ENCODE measurements at regions not wholly inside any gene's neighbourhood (a gene's known extent, or its start where the extent isn't known, plus 50 kb on each side); places are given as distances from the start of the nearest gene placed in this dataset.

DNA sequence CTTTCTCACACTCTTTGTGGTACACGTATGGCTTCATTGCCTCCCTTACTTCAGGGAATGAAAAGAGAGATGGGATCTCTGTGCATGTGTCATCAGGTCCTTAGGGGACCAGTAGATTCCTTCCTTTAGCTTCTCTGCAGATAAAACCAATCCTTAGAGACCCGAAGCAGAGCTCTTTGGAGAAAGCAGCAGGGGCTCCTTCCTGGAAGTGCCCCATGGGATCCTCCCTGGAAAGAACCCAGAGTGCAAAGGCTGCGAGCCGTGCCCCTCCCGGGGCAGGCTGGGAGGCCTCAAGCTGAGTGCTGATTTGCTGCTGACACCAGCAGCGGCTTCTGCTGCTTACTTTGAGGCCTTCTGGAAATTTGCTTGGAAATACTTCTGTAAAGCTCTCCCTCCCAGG lies 328.6 kb upstream of the RGMA start:
- H3K36me3 ChIP-seq (ENCODE audit: insufficient read depth, low read length), result no peaks in the 10 kb centered on the region
- TF ChIP-seq, protein P1, sequence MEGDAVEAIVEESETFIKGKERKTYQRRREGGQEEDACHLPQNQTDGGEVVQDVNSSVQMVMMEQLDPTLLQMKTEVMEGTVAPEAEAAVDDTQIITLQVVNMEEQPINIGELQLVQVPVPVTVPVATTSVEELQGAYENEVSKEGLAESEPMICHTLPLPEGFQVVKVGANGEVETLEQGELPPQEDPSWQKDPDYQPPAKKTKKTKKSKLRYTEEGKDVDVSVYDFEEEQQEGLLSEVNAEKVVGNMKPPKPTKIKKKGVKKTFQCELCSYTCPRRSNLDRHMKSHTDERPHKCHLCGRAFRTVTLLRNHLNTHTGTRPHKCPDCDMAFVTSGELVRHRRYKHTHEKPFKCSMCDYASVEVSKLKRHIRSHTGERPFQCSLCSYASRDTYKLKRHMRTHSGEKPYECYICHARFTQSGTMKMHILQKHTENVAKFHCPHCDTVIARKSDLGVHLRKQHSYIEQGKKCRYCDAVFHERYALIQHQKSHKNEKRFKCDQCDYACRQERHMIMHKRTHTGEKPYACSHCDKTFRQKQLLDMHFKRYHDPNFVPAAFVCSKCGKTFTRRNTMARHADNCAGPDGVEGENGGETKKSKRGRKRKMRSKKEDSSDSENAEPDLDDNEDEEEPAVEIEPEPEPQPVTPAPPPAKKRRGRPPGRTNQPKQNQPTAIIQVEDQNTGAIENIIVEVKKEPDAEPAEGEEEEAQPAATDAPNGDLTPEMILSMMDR (IDR thresholded peaks at IDR 0.05; ENCODE audit: insufficient read depth, low read depth, low read length), result no peak
- TF ChIP-seq EZH2 (IDR thresholded peaks at IDR 0.05; ENCODE audit: insufficient read depth, low read length), result no peak
- H3K27ac ChIP-seq (ENCODE audit: low read depth, low read length), result no peak overlapping the region
- FAIRE-seq (no peak), DNase-seq (ENCODE audit: low read depth) (no peak)
- H3K4me1 ChIP-seq (ENCODE audit: insufficient read depth, low read length), result no peaks in the 10 kb centered on the region
- H3K4me3 ChIP-seq (ENCODE audit: insufficient read depth, low read depth, low read length), result no peak overlapping the region
- H3K79me2 ChIP-seq (ENCODE audit: insufficient read depth, low read length), result no peaks in the 10 kb centered on the region
- Mint-ChIP-seq H3K36me3 (ENCODE audit: low read depth, unreplicated experiment) (no peaks in the 10 kb centered on the region), H3K27me3 (ENCODE audit: low read depth, unreplicated experiment) (peaks cover 43% of the 10 kb centered on the region), H3K27ac (ENCODE audit: unreplicated experiment) (no peak overlapping the region), H3K9me3 (ENCODE audit: unreplicated experiment) (peaks cover 1% of the 10 kb centered on the region), H3K4me3 (ENCODE audit: unreplicated experiment) (no peak overlapping the region), H3K4me1 (ENCODE audit: low read depth, unreplicated experiment) (no peaks in the 10 kb centered on the region)
- H2AFZ ChIP-seq (ENCODE audit: low read depth, low read length), result no peak overlapping the region
- H3K27me3 ChIP-seq (ENCODE audit: insufficient read depth, low read length), result no peaks in the 10 kb centered on the region
- H4K20me1 ChIP-seq (ENCODE audit: insufficient read depth, low read length), result no peaks in the 10 kb centered on the region
- H3K4me2 ChIP-seq (ENCODE audit: low read length), result no peak overlapping the region
- H3K9ac ChIP-seq (ENCODE audit: low read length), result no peak overlapping the region
- no peaks in the 10 kb centered on the region for H3K9me3 ChIP-seq (ENCODE audit: insufficient read depth, low read depth, low read length)

DNA sequence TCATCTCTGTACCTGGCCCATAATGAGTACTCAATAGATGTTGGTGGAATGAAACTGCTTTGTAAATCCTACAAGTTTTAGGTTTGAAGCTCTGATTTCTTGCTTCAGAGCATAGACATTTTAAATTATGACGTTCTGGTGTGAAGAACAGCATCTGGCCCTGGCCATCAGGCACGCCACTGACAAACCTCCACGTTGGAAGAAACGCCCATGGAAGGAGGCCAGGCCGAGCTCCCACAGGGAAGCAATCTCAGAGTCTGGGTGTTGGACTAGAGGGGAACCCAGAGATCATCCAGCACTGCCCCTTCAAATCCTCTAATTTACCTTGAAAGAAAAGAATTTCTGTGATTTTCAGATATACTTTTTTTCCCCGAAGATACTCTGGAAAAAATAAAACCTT lies 328.1 kb upstream of the RGMA start:
- H3K4me3 ChIP-seq (ENCODE audit: insufficient read depth, low read depth, low read length), result no peak overlapping the region
- no peak overlapping the region for H3K4me2 ChIP-seq (ENCODE audit: low read length)
- H3K9me3 ChIP-seq (ENCODE audit: insufficient read depth, low read depth, low read length), result no peaks in the 10 kb centered on the region
- DNase-seq (ENCODE audit: low read depth) (no peak), FAIRE-seq (no peak)
- no peak overlapping the region for H3K27ac Mint-ChIP-seq (ENCODE audit: unreplicated experiment)
- no peak overlapping the region for H2AFZ ChIP-seq (ENCODE audit: low read depth, low read length)
- peaks cover 1% of the 10 kb centered on the region for H3K9me3 Mint-ChIP-seq (ENCODE audit: unreplicated experiment)
- no peak for TF ChIP-seq EZH2 (IDR thresholded peaks at IDR 0.05; ENCODE audit: insufficient read depth, low read length)
- TF ChIP-seq, protein P1 (IDR thresholded peaks at IDR 0.05; ENCODE audit: insufficient read depth, low read depth, low read length), result no peak
- no peak overlapping the region for H3K27ac ChIP-seq (ENCODE audit: low read depth, low read length)
- H3K27me3 ChIP-seq (ENCODE audit: insufficient read depth, low read length), result no peaks in the 10 kb centered on the region
- H3K4me1 ChIP-seq (ENCODE audit: insufficient read depth, low read length), result no peaks in the 10 kb centered on the region
- H3K4me1 Mint-ChIP-seq (ENCODE audit: low read depth, unreplicated experiment), result no peaks in the 10 kb centered on the region
- no peaks in the 10 kb centered on the region for H4K20me1 ChIP-seq (ENCODE audit: insufficient read depth, low read length)
- no peaks in the 10 kb centered on the region for H3K36me3 ChIP-seq (ENCODE audit: insufficient read depth, low read length)
- peaks cover 46% of the 10 kb centered on the region for H3K27me3 Mint-ChIP-seq (ENCODE audit: low read depth, unreplicated experiment)
- H3K36me3 Mint-ChIP-seq (ENCODE audit: low read depth, unreplicated experiment), result no peaks in the 10 kb centered on the region
- H3K4me3 Mint-ChIP-seq (ENCODE audit: unreplicated experiment), result no peak overlapping the region
- no peak overlapping the region for H3K9ac ChIP-seq (ENCODE audit: low read length)
- H3K79me2 ChIP-seq (ENCODE audit: insufficient read depth, low read length), result no peaks in the 10 kb centered on the region

DNA sequence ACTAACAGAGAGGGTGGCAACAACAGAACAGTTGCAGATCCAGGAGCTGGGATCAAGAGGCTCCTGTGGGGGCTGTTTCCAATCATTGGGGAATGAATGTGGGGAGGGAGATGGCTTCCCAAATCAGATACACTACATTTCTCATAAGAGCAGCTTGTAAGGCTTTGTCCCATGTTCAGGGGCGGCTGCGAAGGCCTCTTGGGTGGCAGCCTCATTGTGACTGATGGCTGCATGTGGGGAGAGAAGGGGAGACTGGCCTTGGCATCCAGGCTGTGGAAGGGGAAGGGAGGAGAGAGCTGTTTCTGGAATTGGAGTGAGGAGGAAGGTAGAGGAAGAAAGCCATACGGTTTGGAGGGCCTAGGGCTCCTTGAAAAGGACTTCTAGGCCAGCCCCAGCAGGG lies 326.6 kb upstream of the RGMA start:
- Mint-ChIP-seq H3K4me3 (ENCODE audit: unreplicated experiment) (peak overlapping the region; percentile 6), H3K36me3 (ENCODE audit: low read depth, unreplicated experiment) (no peaks in the 10 kb centered on the region), H3K27me3 (ENCODE audit: low read depth, unreplicated experiment) (peaks cover 46% of the 10 kb centered on the region), H3K27ac (ENCODE audit: unreplicated experiment) (no peak overlapping the region), H3K9me3 (ENCODE audit: unreplicated experiment) (peaks cover 7% of the 10 kb centered on the region), H3K4me1 (ENCODE audit: low read depth, unreplicated experiment) (no peaks in the 10 kb centered on the region)
- Histone ChIP-seq H3K4me1 (ENCODE audit: insufficient read depth, low read length) (no peaks in the 10 kb centered on the region), H3K27me3 (ENCODE audit: insufficient read depth, low read length) (no peaks in the 10 kb centered on the region), H3K79me2 (ENCODE audit: insufficient read depth, low read length) (no peaks in the 10 kb centered on the region), H3K36me3 (ENCODE audit: insufficient read depth, low read length) (no peaks in the 10 kb centered on the region), H4K20me1 (ENCODE audit: insufficient read depth, low read length) (no peaks in the 10 kb centered on the region), H2AFZ (ENCODE audit: low read depth, low read length) (no peak overlapping the region), H3K9ac (ENCODE audit: low read length) (no peak overlapping the region), H3K27ac (ENCODE audit: low read depth, low read length) (no peak overlapping the region), H3K4me2 (ENCODE audit: low read length) (no peak overlapping the region), H3K9me3 (ENCODE audit: insufficient read depth, low read depth, low read length) (no peaks in the 10 kb centered on the region), H3K4me3 (ENCODE audit: insufficient read depth, low read depth, low read length) (no peak overlapping the region)
- FAIRE-seq (no peak), DNase-seq (ENCODE audit: low read depth) (no peak)
- TF ChIP-seq, protein P1 (IDR thresholded peaks at IDR 0.05; ENCODE audit: insufficient read depth, low read depth, low read length), result no peak
- TF ChIP-seq EZH2 (IDR thresholded peaks at IDR 0.05; ENCODE audit: insufficient read depth, low read length), result no peak
